ENCODE measurements at regions not wholly inside any gene's neighbourhood (a gene's known extent, or its start where the extent isn't known, plus 50 kb on each side); places are given as distances from the start of the nearest gene placed in this dataset.
"Not testable (repeated sequence)": the region's sequence is repeated elsewhere in the genome, so short reads cannot be mapped to it uniquely, and the experiment has no call there.

DNA sequence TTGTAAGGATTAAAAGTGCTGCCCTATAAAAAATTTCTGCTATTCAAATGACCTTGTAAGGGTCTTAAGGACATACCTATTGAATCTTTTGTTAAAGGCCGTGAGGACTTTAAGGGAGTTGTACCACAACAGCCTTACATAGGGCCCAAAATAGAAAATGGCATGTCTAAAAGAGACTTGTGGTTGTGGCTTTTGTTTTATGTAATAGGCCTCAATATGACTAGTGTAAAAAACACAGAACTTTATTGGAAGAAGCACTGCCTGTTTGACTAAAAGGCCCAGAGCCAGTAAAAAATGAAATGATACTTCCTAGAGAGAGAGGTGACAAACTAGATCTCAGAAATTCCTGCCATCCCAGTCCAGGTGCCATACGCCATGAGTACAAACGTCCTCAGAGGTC lies 286.6 kb downstream of the SEMA3D start:
- DNase-seq (no peak), FAIRE-seq (no peak)
- no peak overlapping the region for H3K27ac ChIP-seq (ENCODE audit: low read depth in 2 of 2, low read length in 2 of 2)
- TF ChIP-seq, protein P1, sequence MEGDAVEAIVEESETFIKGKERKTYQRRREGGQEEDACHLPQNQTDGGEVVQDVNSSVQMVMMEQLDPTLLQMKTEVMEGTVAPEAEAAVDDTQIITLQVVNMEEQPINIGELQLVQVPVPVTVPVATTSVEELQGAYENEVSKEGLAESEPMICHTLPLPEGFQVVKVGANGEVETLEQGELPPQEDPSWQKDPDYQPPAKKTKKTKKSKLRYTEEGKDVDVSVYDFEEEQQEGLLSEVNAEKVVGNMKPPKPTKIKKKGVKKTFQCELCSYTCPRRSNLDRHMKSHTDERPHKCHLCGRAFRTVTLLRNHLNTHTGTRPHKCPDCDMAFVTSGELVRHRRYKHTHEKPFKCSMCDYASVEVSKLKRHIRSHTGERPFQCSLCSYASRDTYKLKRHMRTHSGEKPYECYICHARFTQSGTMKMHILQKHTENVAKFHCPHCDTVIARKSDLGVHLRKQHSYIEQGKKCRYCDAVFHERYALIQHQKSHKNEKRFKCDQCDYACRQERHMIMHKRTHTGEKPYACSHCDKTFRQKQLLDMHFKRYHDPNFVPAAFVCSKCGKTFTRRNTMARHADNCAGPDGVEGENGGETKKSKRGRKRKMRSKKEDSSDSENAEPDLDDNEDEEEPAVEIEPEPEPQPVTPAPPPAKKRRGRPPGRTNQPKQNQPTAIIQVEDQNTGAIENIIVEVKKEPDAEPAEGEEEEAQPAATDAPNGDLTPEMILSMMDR (IDR thresholded peaks at IDR 0.05; ENCODE audit: borderline replicate concordance, extremely low read depth, insufficient read depth) = no peak
- H3K36me3 ChIP-seq (ENCODE audit: control insufficient read depth in 2 of 3, insufficient read depth in 3 of 3, low read length in 3 of 3) = no peaks in the 10 kb centered on the region
- H3K9me3 ChIP-seq (ENCODE audit: control insufficient read depth in 2 of 3, insufficient read depth in 1 of 3, low read length in 3 of 3) = peaks cover 0 to 2% (median 0%) of the 10 kb centered on the region in 3 donors
- H3K27me3 ChIP-seq (ENCODE audit: control insufficient read depth, insufficient read depth, low read length) = no peaks in the 10 kb centered on the region
- H3K4me3 ChIP-seq (ENCODE audit: low read length in 3 of 3) = no peak overlapping the region
- no peaks in the 10 kb centered on the region for H3K4me1 ChIP-seq (ENCODE audit: control insufficient read depth in 2 of 3, insufficient read depth in 2 of 3, low read depth in 1 of 3, low read length in 3 of 3)
- H3K9ac ChIP-seq (ENCODE audit: low read length in 3 of 3) = no peak overlapping the region
- intact Hi-C loops (cut with DNase I) = no loop called here

DNA sequence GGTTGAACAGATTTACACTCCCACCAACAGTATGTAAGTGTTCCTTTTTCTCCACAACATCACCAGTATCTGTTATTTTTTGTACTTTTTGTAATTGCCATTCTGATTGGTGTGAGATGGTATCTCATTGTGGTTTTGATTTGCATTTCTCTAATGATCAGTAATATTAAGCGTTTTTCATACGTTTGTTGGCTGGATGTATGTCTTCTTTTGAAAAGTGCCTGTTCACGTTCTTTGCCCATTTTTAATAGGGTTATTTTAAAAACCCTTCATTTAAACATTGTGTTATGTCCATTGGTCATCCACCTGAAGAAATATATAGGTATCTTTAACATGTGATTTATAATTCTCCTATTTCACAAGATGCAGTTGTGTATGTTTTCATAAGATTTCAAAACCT lies 291.3 kb downstream of the SEMA3D start:
- FAIRE-seq = no peak
- TF ChIP-seq, protein P1 (IDR thresholded peaks at IDR 0.05; ENCODE audit: borderline replicate concordance, extremely low read depth, insufficient read depth) = no peak

DNA sequence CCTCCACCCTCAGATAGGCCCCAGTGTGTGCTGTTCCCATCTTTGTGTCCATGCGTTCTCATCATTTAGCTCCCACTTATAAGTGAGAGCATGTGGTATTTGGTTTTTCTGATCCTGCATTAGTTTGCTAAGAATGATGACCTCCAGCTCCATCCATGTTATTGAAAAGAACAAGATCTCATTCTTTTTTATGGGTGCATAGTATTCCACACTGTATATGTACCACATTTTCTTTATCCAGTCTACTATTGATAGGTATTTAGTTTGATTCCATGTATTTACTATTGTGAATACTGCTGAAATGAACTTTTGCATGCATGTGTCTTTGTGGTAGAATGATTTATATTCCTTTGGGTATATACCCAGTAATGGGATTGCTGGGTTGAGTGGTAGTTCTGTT lies 303.3 kb downstream of the SEMA3D start:
- H3K9me3 ChIP-seq (ENCODE audit: control insufficient read depth in 2 of 3, insufficient read depth in 1 of 3, low read length in 3 of 3); FAIRE-seq; H3K27ac ChIP-seq (ENCODE audit: low read depth in 2 of 2, low read length in 2 of 2); DNase-seq; intact Hi-C loops (cut with DNase I); H3K4me1 ChIP-seq (ENCODE audit: control insufficient read depth in 2 of 3, insufficient read depth in 2 of 3, low read depth in 1 of 3, low read length in 3 of 3); H3K9ac ChIP-seq (ENCODE audit: low read length in 3 of 3); H3K4me3 ChIP-seq (ENCODE audit: low read length in 3 of 3); H3K27me3 ChIP-seq (ENCODE audit: control insufficient read depth, insufficient read depth, low read length); H3K36me3 ChIP-seq (ENCODE audit: control insufficient read depth in 2 of 3, insufficient read depth in 3 of 3, low read length in 3 of 3): not testable (repeated sequence)

More for the DNA sequence above, 291.3 kb downstream of the SEMA3D start:
- no peaks in the 10 kb centered on the region for H3K27me3 ChIP-seq (ENCODE audit: control insufficient read depth, insufficient read depth, low read length)
- H3K9me3 ChIP-seq (ENCODE audit: control insufficient read depth in 2 of 3, insufficient read depth in 1 of 3, low read length in 3 of 3) = peaks cover 0 to 4% (median 3%) of the 10 kb centered on the region in 3 donors
- no peaks in the 10 kb centered on the region for H3K36me3 ChIP-seq (ENCODE audit: control insufficient read depth in 2 of 3, insufficient read depth in 3 of 3, low read length in 3 of 3)
- no peaks in the 10 kb centered on the region for H3K4me1 ChIP-seq (ENCODE audit: control insufficient read depth in 2 of 3, insufficient read depth in 2 of 3, low read depth in 1 of 3, low read length in 3 of 3)
- H3K27ac ChIP-seq (ENCODE audit: low read depth in 2 of 2, low read length in 2 of 2) = no peak overlapping the region
- H3K9ac ChIP-seq (ENCODE audit: low read length in 3 of 3) = no peak overlapping the region
- intact Hi-C loops (cut with DNase I) = no loop called here
- no peak overlapping the region for H3K4me3 ChIP-seq (ENCODE audit: low read length in 3 of 3)
- no peak for DNase-seq

- FAIRE-seq; H3K4me3 ChIP-seq (ENCODE audit: low read length in 3 of 3); H3K27me3 ChIP-seq (ENCODE audit: control insufficient read depth, insufficient read depth, low read length); H3K36me3 ChIP-seq (ENCODE audit: control insufficient read depth in 2 of 3, insufficient read depth in 3 of 3, low read length in 3 of 3); intact Hi-C loops (cut with DNase I); H3K9ac ChIP-seq (ENCODE audit: low read length in 3 of 3); H3K27ac ChIP-seq (ENCODE audit: low read depth in 2 of 2, low read length in 2 of 2); H3K4me1 ChIP-seq (ENCODE audit: control insufficient read depth in 2 of 3, insufficient read depth in 2 of 3, low read depth in 1 of 3, low read length in 3 of 3); H3K9me3 ChIP-seq (ENCODE audit: control insufficient read depth in 2 of 3, insufficient read depth in 1 of 3, low read length in 3 of 3): not testable (repeated sequence)
- peak in 1 of 5 donors; percentile 59 for DNase-seq
These were observed 306.4 kb downstream of the SEMA3D start for GRCh38 chr7:84880326-84880997.

Measured in kidney (tissue), 13 donors.